ENCODE measurements at regions not wholly inside any gene's neighbourhood (a gene's known extent, or its start where the extent isn't known, plus 50 kb on each side); places are given as distances from the start of the nearest gene placed in this dataset.

- Mint-ChIP-seq H3K27ac (no peak overlapping the region), H3K9me3 (peaks cover 10% of the 10 kb centered on the region), H3K27me3 (ENCODE audit: low read depth) (no peaks in the 10 kb centered on the region), H3K4me1 (peaks cover 6% of the 10 kb centered on the region), H3K4me3 (no peak overlapping the region), H3K36me3 (no peaks in the 10 kb centered on the region)
- DNase-seq (ENCODE audit: low spot score in 2 of 2, unreplicated experiment in 2 of 2): no peak
- TF ChIP-seq, protein P1, sequence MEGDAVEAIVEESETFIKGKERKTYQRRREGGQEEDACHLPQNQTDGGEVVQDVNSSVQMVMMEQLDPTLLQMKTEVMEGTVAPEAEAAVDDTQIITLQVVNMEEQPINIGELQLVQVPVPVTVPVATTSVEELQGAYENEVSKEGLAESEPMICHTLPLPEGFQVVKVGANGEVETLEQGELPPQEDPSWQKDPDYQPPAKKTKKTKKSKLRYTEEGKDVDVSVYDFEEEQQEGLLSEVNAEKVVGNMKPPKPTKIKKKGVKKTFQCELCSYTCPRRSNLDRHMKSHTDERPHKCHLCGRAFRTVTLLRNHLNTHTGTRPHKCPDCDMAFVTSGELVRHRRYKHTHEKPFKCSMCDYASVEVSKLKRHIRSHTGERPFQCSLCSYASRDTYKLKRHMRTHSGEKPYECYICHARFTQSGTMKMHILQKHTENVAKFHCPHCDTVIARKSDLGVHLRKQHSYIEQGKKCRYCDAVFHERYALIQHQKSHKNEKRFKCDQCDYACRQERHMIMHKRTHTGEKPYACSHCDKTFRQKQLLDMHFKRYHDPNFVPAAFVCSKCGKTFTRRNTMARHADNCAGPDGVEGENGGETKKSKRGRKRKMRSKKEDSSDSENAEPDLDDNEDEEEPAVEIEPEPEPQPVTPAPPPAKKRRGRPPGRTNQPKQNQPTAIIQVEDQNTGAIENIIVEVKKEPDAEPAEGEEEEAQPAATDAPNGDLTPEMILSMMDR (IDR thresholded peaks at IDR 0.05; ENCODE audit: unreplicated experiment): no peak
These were observed 179.1 kb downstream of the KITLG start for GRCh38 chr12:88401155-88401554.

DNA sequence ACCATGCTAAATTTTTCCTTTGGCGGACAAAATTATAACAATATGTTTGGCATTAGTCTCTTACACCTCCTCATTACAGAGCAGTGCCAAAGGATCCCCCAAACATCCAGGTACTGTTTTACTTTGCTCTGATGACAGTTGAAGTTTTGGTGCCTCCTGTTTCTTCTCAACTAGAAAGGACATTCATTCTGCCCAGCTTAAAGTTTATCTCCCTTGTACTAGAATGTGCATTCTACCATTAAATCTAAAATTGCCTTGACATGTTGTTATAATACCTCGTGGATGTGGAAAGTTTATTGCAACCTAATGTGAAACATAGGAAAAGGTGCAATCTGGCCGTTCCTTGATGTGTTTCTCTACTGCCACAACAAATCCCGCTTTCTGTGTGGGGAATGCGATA, 173.4 kb downstream of the KITLG start:
- Mint-ChIP-seq H3K36me3 (no peaks in the 10 kb centered on the region), H3K27ac (no peak overlapping the region), H3K9me3 (peaks cover 13% of the 10 kb centered on the region), H3K4me1 (no peaks in the 10 kb centered on the region), H3K4me3 (no peak overlapping the region), H3K27me3 (ENCODE audit: low read depth) (no peaks in the 10 kb centered on the region)
- TF ChIP-seq, protein P1 (IDR thresholded peaks at IDR 0.05; ENCODE audit: unreplicated experiment): no peak
- DNase-seq (ENCODE audit: low spot score in 2 of 2, unreplicated experiment in 2 of 2): no peak

- H3K9me3 Mint-ChIP-seq: peaks cover 4% of the 10 kb centered on the region
- no peaks in the 10 kb centered on the region for H3K27me3 Mint-ChIP-seq (ENCODE audit: low read depth)
- H3K27ac Mint-ChIP-seq: no peak overlapping the region
These were observed 171.4 kb downstream of the KITLG start for GRCh38 chr12:88408823-88409222.

DNA sequence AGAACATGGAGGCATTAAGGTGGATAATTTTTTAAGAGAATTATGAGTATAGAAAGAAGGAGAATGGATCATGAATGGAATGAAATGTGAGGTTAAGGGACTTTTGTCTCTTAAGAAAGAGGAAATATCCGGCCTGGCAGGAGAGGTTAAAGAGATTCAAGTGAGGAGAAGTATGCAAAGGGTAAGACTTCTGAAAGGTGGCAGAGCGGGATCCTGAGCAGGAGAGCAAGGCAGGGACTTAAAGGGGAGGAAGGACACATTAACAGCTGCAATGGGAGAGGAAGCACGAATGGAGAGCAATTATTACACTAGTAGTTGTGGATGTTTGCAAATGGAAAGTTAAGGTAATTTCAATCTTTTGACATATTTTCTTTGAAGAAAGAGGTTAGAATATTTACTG, 171.0 kb downstream of the KITLG start:
- Mint-ChIP-seq H3K4me3 (no peak overlapping the region), H3K27me3 (ENCODE audit: low read depth) (no peaks in the 10 kb centered on the region), H3K9me3 (peaks cover 4% of the 10 kb centered on the region), H3K4me1 (peaks cover 3% of the 10 kb centered on the region), H3K36me3 (no peaks in the 10 kb centered on the region), H3K27ac (no peak overlapping the region)
- DNase-seq (ENCODE audit: low spot score in 2 of 2, unreplicated experiment in 2 of 2): no peak
- TF ChIP-seq, protein P1 (IDR thresholded peaks at IDR 0.05; ENCODE audit: unreplicated experiment): no peak

More at GRCh38 chr12:88408823-88409222, 171.4 kb downstream of the KITLG start:
- Mint-ChIP-seq H3K4me1 (peaks cover 3% of the 10 kb centered on the region), H3K4me3 (no peak overlapping the region), H3K36me3 (no peaks in the 10 kb centered on the region)
- TF ChIP-seq, protein P1 (IDR thresholded peaks at IDR 0.05; ENCODE audit: unreplicated experiment): no peak
- no peak for DNase-seq (ENCODE audit: low spot score in 2 of 2, unreplicated experiment in 2 of 2)

DNA sequence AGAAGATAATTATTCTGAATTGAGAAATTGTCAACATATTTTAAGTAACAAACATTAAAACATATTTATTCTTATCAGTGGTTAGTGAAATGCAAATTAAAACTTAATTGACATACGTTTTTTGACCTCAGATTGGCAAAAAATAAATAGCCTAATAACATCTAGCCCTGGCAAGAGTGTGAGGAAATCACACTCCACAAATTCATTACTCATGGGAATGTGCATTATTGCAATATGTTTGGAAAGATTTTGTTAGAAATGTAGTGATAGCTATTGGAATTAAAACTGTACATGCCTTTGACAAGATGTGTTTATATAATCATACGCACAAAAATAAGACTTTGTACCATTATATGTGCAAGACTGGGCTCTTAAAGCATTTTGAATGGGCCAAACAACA, 168.6 kb downstream of the KITLG start:
- TF ChIP-seq, protein P1 (IDR thresholded peaks at IDR 0.05; ENCODE audit: unreplicated experiment): no peak
- Mint-ChIP-seq H3K36me3 (no peaks in the 10 kb centered on the region), H3K27me3 (ENCODE audit: low read depth) (no peaks in the 10 kb centered on the region), H3K9me3 (peaks cover 4% of the 10 kb centered on the region), H3K27ac (no peak overlapping the region), H3K4me1 (peaks cover 3% of the 10 kb centered on the region), H3K4me3 (no peak overlapping the region)
- no peak for DNase-seq (ENCODE audit: low spot score in 2 of 2, unreplicated experiment in 2 of 2)

DNA sequence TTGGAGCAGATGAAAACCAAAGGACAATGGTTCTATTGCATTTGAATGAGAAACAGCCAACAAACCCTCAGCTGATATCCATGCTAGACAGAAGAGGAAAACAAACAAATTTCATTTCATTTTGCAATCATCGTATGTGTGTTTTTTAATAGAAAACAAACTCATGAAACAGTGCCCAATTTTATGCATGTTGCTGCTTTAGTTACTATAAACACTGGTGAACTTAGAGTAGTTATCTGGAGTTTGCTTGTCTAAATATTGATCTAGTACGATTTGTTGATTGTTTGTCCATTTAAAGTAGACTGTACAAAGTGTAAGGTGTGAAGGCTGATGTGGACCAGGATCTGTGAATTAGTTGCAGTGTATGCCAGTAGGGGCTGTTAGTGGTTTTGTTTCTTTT, 166.6 kb downstream of the KITLG start:
- Mint-ChIP-seq H3K4me1 (peaks cover 3% of the 10 kb centered on the region), H3K9me3 (no peaks in the 10 kb centered on the region), H3K27me3 (ENCODE audit: low read depth) (no peaks in the 10 kb centered on the region), H3K36me3 (no peaks in the 10 kb centered on the region), H3K27ac (no peak overlapping the region), H3K4me3 (no peak overlapping the region)
- TF ChIP-seq, protein P1 (IDR thresholded peaks at IDR 0.05; ENCODE audit: unreplicated experiment): no peak
- DNase-seq (ENCODE audit: low spot score in 2 of 2, unreplicated experiment in 2 of 2): no peak
